ENCODE measurements at regions not wholly inside any gene's neighbourhood (a gene's known extent, or its start where the extent isn't known, plus 50 kb on each side); places are given as distances from the start of the nearest gene placed in this dataset.
"Not testable (repeated sequence)": the region's sequence is repeated elsewhere in the genome, so short reads cannot be mapped to it uniquely, and the experiment has no call there.

- H3K9me3 ChIP-seq (ENCODE audit: control insufficient read depth, insufficient read depth, low read length) = no peaks in the 10 kb centered on the region
- DNase-seq = no peak
- dilution Hi-C loops (cut with HindIII; ENCODE audit: low sequenced_read_pairs, unreplicated experiment) (no loop called here), intact Hi-C loops (cut with micrococcal nuclease) (no loop called here), in situ Hi-C loops (cut with MboI; ENCODE audit: low sequenced_read_pairs) (no loop called here)
- CTCF ChIA-PET = no interaction called here
- H3K4ac ChIP-seq (ENCODE audit: low read depth, low read length) = no peak overlapping the region
- no peaks in the 10 kb centered on the region for H3K36me3 ChIP-seq (ENCODE audit: control insufficient read depth, insufficient read depth, low read length)
- TF ChIP-seq CTCF (conservative IDR thresholded peaks at IDR 0.05; ENCODE audit: low read depth, low read length) (no peak), RFX5 (IDR thresholded peaks at IDR 0.05; ENCODE audit: low read depth, low read length) (no peak), BHLHE40 (IDR thresholded peaks at IDR 0.05; ENCODE audit: low read depth, low read length) (no peak), NFE2L2 (IDR thresholded peaks at IDR 0.05; ENCODE audit: low read depth, low read length) (no peak), CHD1 (IDR thresholded peaks at IDR 0.05; ENCODE audit: low read depth, low read length) (no peak), MAZ (IDR thresholded peaks at IDR 0.05; ENCODE audit: borderline replicate concordance, low read depth, low read length) (no peak)
- no peak overlapping the region for H3K14ac ChIP-seq (replicated peaks; ENCODE audit: low read depth, low read length)
- H3K23ac ChIP-seq (ENCODE audit: low read depth, low read length) = no peak overlapping the region
- no peaks in the 10 kb centered on the region for H3K9me1 ChIP-seq (ENCODE audit: insufficient read depth, low read length)
- H3K4me2 ChIP-seq (ENCODE audit: low read depth, low read length) = no peak overlapping the region
- no TSS peak for BruUV-seq (replicated peaks)
- H2AFZ ChIP-seq (replicated peaks; ENCODE audit: low read length, poor library complexity) = no peak overlapping the region
- H3K27me3 ChIP-seq (ENCODE audit: control insufficient read depth, insufficient read depth, low read length) = no peaks in the 10 kb centered on the region
- H4K91ac ChIP-seq (ENCODE audit: insufficient read depth, low read depth, low read length) = no peak overlapping the region
- 60% methylated on average over 4 of the region's 5 CpGs; no CpG with 5 or more reads in 1 of the 2 experiments for WGBS, 2 experiments (ENCODE audit: extremely low coverage in 2 of 2, insufficient read length in 1 of 2)
- H2BK5ac ChIP-seq (ENCODE audit: low read depth, low read length, poor library complexity, severe bottlenecking) = no peak overlapping the region
- no peaks in the 10 kb centered on the region for H4K20me1 ChIP-seq (ENCODE audit: insufficient read depth, low read length)
- no peak overlapping the region for H4K8ac ChIP-seq (ENCODE audit: low read depth in 2 of 2, low read length in 2 of 2)
- ATAC-seq (ENCODE audit: low read depth) = no peak
- no peak overlapping the region for H2BK120ac ChIP-seq (ENCODE audit: low read depth, low read length)
- no peak overlapping the region for H3K27ac ChIP-seq (ENCODE audit: insufficient read depth, low read length)
- POLR2A ChIA-PET (ENCODE audit: unreplicated experiment) = no interaction called here
- no peaks in the 10 kb centered on the region for H3K79me1 ChIP-seq (ENCODE audit: low read depth in 1 of 2, low read length in 2 of 2)
- H2AK5ac ChIP-seq (ENCODE audit: low read depth, low read length) = no peak overlapping the region
- H3K9ac ChIP-seq (ENCODE audit: low read depth, low read length) = no peak overlapping the region
- H3K4me3 ChIP-seq (ENCODE audit: insufficient read depth, low read depth, low read length) = no peak overlapping the region
- peaks cover 2% of the 10 kb centered on the region; the same call in 1 of the 2 replicates for H3K4me1 ChIP-seq (ENCODE audit: control insufficient read depth, insufficient read depth, low read length)
- H3K56ac ChIP-seq (ENCODE audit: extremely low read depth, insufficient read depth, low read length) = no peak overlapping the region
- H2AK9ac ChIP-seq (replicated peaks; ENCODE audit: low read depth, low read length, poor library complexity) = no peak overlapping the region
- H3K18ac ChIP-seq (ENCODE audit: low read depth, low read length) = no peak overlapping the region
- no peak overlapping the region for H4K5ac ChIP-seq (ENCODE audit: low read depth, low read length)
- H2BK20ac ChIP-seq (ENCODE audit: low read depth, low read length) = no peak overlapping the region
- no peak overlapping the region for H2BK15ac ChIP-seq (ENCODE audit: low read depth, low read length)
Measured at GRCh38 chr12:78279567-78279966, 448.9 kb downstream of the NAV3 start.

- in situ Hi-C loops (cut with MboI; ENCODE audit: low sequenced_read_pairs); POLR2A ChIA-PET (ENCODE audit: unreplicated experiment): not testable (repeated sequence)
Measured at GRCh38 chr12:78281102-78281501, 450.4 kb downstream of the NAV3 start.

More at GRCh38 chr12:78281102-78281501, 450.4 kb downstream of the NAV3 start:
- H3K56ac ChIP-seq (ENCODE audit: extremely low read depth, insufficient read depth, low read length); H3K14ac ChIP-seq (replicated peaks; ENCODE audit: low read depth, low read length); H4K20me1 ChIP-seq (ENCODE audit: insufficient read depth, low read length); H2AK5ac ChIP-seq (ENCODE audit: low read depth, low read length); BruUV-seq (replicated peaks); H2BK20ac ChIP-seq (ENCODE audit: low read depth, low read length); H2AK9ac ChIP-seq (replicated peaks; ENCODE audit: low read depth, low read length, poor library complexity); H2AFZ ChIP-seq (replicated peaks; ENCODE audit: low read length, poor library complexity); H3K27me3 ChIP-seq (ENCODE audit: control insufficient read depth, insufficient read depth, low read length); H4K8ac ChIP-seq (ENCODE audit: low read depth in 2 of 2, low read length in 2 of 2); H3K4me3 ChIP-seq (ENCODE audit: insufficient read depth, low read depth, low read length); intact Hi-C loops (cut with micrococcal nuclease); H3K9me1 ChIP-seq (ENCODE audit: insufficient read depth, low read length); H2BK5ac ChIP-seq (ENCODE audit: low read depth, low read length, poor library complexity, severe bottlenecking); H4K5ac ChIP-seq (ENCODE audit: low read depth, low read length); ATAC-seq (ENCODE audit: low read depth); H4K91ac ChIP-seq (ENCODE audit: insufficient read depth, low read depth, low read length); H3K18ac ChIP-seq (ENCODE audit: low read depth, low read length); H3K23ac ChIP-seq (ENCODE audit: low read depth, low read length); H3K4me1 ChIP-seq (ENCODE audit: control insufficient read depth, insufficient read depth, low read length); H3K79me1 ChIP-seq (ENCODE audit: low read depth in 1 of 2, low read length in 2 of 2); H3K27ac ChIP-seq (ENCODE audit: insufficient read depth, low read length); H3K4me2 ChIP-seq (ENCODE audit: low read depth, low read length); H2BK120ac ChIP-seq (ENCODE audit: low read depth, low read length); H3K9ac ChIP-seq (ENCODE audit: low read depth, low read length); H3K36me3 ChIP-seq (ENCODE audit: control insufficient read depth, insufficient read depth, low read length); H2BK15ac ChIP-seq (ENCODE audit: low read depth, low read length); CTCF ChIA-PET; H3K4ac ChIP-seq (ENCODE audit: low read depth, low read length); H3K9me3 ChIP-seq (ENCODE audit: control insufficient read depth, insufficient read depth, low read length); DNase-seq; dilution Hi-C loops (cut with HindIII; ENCODE audit: low sequenced_read_pairs, unreplicated experiment): not testable (repeated sequence)
- WGBS, 2 experiments (ENCODE audit: extremely low coverage in 2 of 2, insufficient read length in 1 of 2) = no CpG with 5 or more reads among the region's 2 CpGs
